ENCODE measurements at regions not wholly inside any gene's neighbourhood (a gene's known extent, or its start where the extent isn't known, plus 50 kb on each side); places are given as distances from the start of the nearest gene placed in this dataset.

GRCh38 chr6:91704531-91704930 lies 1117.7 kb upstream of the MAP3K7 start:
- H2AFZ ChIP-seq (ENCODE audit: low read depth, low read length): no peak overlapping the region
- no peaks in the 10 kb centered on the region for H3K9me3 ChIP-seq (ENCODE audit: insufficient read depth, low read length)
- H4K20me1 ChIP-seq (ENCODE audit: insufficient read depth, low read length): no peaks in the 10 kb centered on the region
- no peaks in the 10 kb centered on the region for H3K27me3 ChIP-seq (ENCODE audit: low read depth, low read length)
- no peak overlapping the region for H3K4me3 ChIP-seq (ENCODE audit: low read length)
- no peak overlapping the region for H3K4me2 ChIP-seq (ENCODE audit: low read length)
- no peak for TF ChIP-seq EZH2phosphoT487 (IDR thresholded peaks at IDR 0.05; ENCODE audit: low read depth)
- no peak for TF ChIP-seq CTCF (IDR thresholded peaks at IDR 0.05; ENCODE audit: low read depth, low read length)
- H3K27ac ChIP-seq (ENCODE audit: low read length): no peak overlapping the region
- H3K79me2 ChIP-seq (ENCODE audit: low read length): no peaks in the 10 kb centered on the region
- no peaks in the 10 kb centered on the region for H3K36me3 ChIP-seq (replicated peaks; ENCODE audit: low read depth, low read length)
- H3K9ac ChIP-seq (ENCODE audit: low read length): no peak overlapping the region
- H3K4me1 ChIP-seq (ENCODE audit: low read length): 0 out of 2 replicates have a peak, but pooled peaks cover 2% of the 10 kb centered on the region

- no peak overlapping the region for H2AFZ ChIP-seq (ENCODE audit: low read depth, low read length)
- H3K9ac ChIP-seq (ENCODE audit: low read length): no peak overlapping the region
- H3K36me3 ChIP-seq (replicated peaks; ENCODE audit: low read depth, low read length): no peaks in the 10 kb centered on the region
- no peak overlapping the region for H3K4me2 ChIP-seq (ENCODE audit: low read length)
- H3K4me3 ChIP-seq (ENCODE audit: low read length): no peak overlapping the region
- no peak overlapping the region for H3K27ac ChIP-seq (ENCODE audit: low read length)
- H3K27me3 ChIP-seq (ENCODE audit: low read depth, low read length): no peaks in the 10 kb centered on the region
- H3K9me3 ChIP-seq (ENCODE audit: insufficient read depth, low read length): no peaks in the 10 kb centered on the region
- H3K4me1 ChIP-seq (ENCODE audit: low read length): no peaks in the 10 kb centered on the region
- no peaks in the 10 kb centered on the region for H4K20me1 ChIP-seq (ENCODE audit: insufficient read depth, low read length)
- TF ChIP-seq EZH2phosphoT487 (IDR thresholded peaks at IDR 0.05; ENCODE audit: low read depth): no peak
- no peak for TF ChIP-seq CTCF (IDR thresholded peaks at IDR 0.05; ENCODE audit: low read depth, low read length)
- no peaks in the 10 kb centered on the region for H3K79me2 ChIP-seq (ENCODE audit: low read length)
Measured at GRCh38 chr6:91697010-91697695, 1110.3 kb upstream of the MAP3K7 start.

- H3K4me2 ChIP-seq (ENCODE audit: low read length): no peak overlapping the region
- no peaks in the 10 kb centered on the region for H3K36me3 ChIP-seq (replicated peaks; ENCODE audit: low read depth, low read length)
- no peaks in the 10 kb centered on the region for H3K79me2 ChIP-seq (ENCODE audit: low read length)
- no peak overlapping the region for H2AFZ ChIP-seq (ENCODE audit: low read depth, low read length)
- no peaks in the 10 kb centered on the region for H3K27me3 ChIP-seq (ENCODE audit: low read depth, low read length)
- no peak overlapping the region for H3K4me3 ChIP-seq (ENCODE audit: low read length)
- H3K9me3 ChIP-seq (ENCODE audit: insufficient read depth, low read length): no peaks in the 10 kb centered on the region
- TF ChIP-seq CTCF (IDR thresholded peaks at IDR 0.05; ENCODE audit: low read depth, low read length) (no peak), EZH2phosphoT487 (IDR thresholded peaks at IDR 0.05; ENCODE audit: low read depth) (no peak)
- H4K20me1 ChIP-seq (ENCODE audit: insufficient read depth, low read length): no peaks in the 10 kb centered on the region
- no peak overlapping the region for H3K27ac ChIP-seq (ENCODE audit: low read length)
- H3K4me1 ChIP-seq (ENCODE audit: low read length): no peaks in the 10 kb centered on the region
- H3K9ac ChIP-seq (ENCODE audit: low read length): no peak overlapping the region
Measured at GRCh38 chr6:91695221-91695620, 1108.3 kb upstream of the MAP3K7 start.

- H3K4me3 ChIP-seq (ENCODE audit: low read length): no peak overlapping the region
- H3K79me2 ChIP-seq (ENCODE audit: low read length): no peaks in the 10 kb centered on the region
- no peaks in the 10 kb centered on the region for H3K4me1 ChIP-seq (ENCODE audit: low read length)
- H3K9ac ChIP-seq (ENCODE audit: low read length): no peak overlapping the region
- no peak overlapping the region for H3K27ac ChIP-seq (ENCODE audit: low read length)
- no peaks in the 10 kb centered on the region for H4K20me1 ChIP-seq (ENCODE audit: insufficient read depth, low read length)
- no peak overlapping the region for H3K4me2 ChIP-seq (ENCODE audit: low read length)
- H2AFZ ChIP-seq (ENCODE audit: low read depth, low read length): no peak overlapping the region
- no peaks in the 10 kb centered on the region for H3K36me3 ChIP-seq (replicated peaks; ENCODE audit: low read depth, low read length)
- TF ChIP-seq CTCF (IDR thresholded peaks at IDR 0.05; ENCODE audit: low read depth, low read length): no peak
- H3K27me3 ChIP-seq (ENCODE audit: low read depth, low read length): no peaks in the 10 kb centered on the region
- no peaks in the 10 kb centered on the region for H3K9me3 ChIP-seq (ENCODE audit: insufficient read depth, low read length)
Measured at GRCh38 chr6:91694016-91694654, 1107.3 kb upstream of the MAP3K7 start.

All from OCI-LY3 (cell line).